PC-3 (cell line): ENCODE measurements at regions not wholly inside any gene's neighbourhood (a gene's known extent, or its start where the extent isn't known, plus 50 kb on each side); places are given as distances from the start of the nearest gene placed in this dataset.

ENCODE experiments used
- CTCF ChIP-seq: fragments of 300-600 bp; sonication (generic); conservative IDR thresholded peaks from 2 replicates; pipeline ENCODE4 v1.5.1; 2017; ENCODE audit warnings: antibody characterized with exemption, low read depth, mild to moderate bottlenecking, low read length
- EZH2 ChIP-seq: fragments of 300-600 bp; sonication (generic); IDR thresholded peaks from one replicate; pipeline ENCODE4 v1.6.1; 2017; ENCODE audit warnings: antibody characterized with exemption, mild to moderate bottlenecking, low read length; ENCODE audit not compliant: unreplicated experiment
- EZH2phosphoT487 ChIP-seq: fragments of 300-600 bp; sonication (generic); IDR thresholded peaks from 2 replicates; pipeline ENCODE4 v1.6.1; 2018; ENCODE audit warnings: mild to moderate bottlenecking, antibody characterized with exemption, low read length, borderline replicate concordance

DNA sequence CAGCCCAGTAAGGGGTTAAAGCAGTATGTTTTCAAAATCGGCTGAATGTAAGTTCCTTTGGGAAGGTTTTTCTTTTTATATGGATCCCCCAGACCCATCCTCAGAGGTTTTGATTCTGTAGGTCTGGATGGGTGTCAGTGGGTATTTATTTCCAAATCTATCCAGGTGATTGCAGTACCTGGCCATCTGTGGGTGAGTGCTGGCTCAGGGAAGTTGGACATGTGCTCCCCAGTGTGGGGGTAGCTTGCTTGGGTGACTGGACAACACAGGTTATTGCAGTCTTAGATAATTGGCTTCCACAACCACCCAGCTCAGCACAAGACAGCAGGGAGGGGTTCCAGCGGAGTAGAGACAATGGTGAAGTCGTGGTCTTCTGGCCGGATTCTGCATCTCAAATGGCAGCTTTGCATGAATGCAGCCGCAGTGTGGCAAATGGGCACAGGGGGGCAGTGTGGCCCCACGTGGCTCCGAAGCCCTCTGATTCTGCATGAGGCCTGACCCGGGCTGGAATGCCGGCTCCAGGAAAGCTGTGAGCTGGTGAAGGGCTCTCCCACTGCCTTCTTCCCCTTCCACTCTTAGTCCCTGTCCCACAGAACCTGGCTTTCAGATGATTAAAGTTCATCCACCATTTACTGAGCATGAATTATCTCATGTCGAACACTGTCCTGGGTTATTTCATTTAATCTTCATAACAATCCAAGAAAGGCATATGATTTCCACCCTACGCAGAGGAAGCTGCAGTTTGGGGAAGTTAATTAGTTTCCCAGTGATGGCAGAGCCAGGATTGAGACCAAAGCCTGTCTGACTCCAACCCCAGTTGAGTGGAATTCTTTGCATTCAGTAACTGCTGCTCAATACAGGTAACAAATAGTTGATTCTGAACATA is 64.5 kb upstream of the SYPL1 start:
- TF ChIP-seq CTCF (peak; percentile 99), EZH2 (no peak), EZH2phosphoT487 (no peak)
